C4-2B (cell line): ENCODE measurements at regions not wholly inside any gene's neighbourhood (a gene's known extent, or its start where the extent isn't known, plus 50 kb on each side); places are given as distances from the start of the nearest gene placed in this dataset.

Experiments
- CTCF ChIP-seq: fragments of 450-650 bp; conservative IDR thresholded peaks from 2 replicates; pipeline ENCODE4 v1.5.1; 2017; ENCODE audit warnings: mild to moderate bottlenecking
- ZFX ChIP-seq: fragments of 450-650 bp; IDR thresholded peaks from 2 replicates; pipeline ENCODE4 v1.6.1; 2017

GRCh38 chr6:2583459-2583858, 167.3 kb downstream of the MYLK4 start:
- TF ChIP-seq CTCF = no peak
- no peak for TF ChIP-seq ZFX
